Upper lobe of left lung (tissue), 4 donors: ENCODE measurements at regions not wholly inside any gene's neighbourhood (a gene's known extent, or its start where the extent isn't known, plus 50 kb on each side); places are given as distances from the start of the nearest gene placed in this dataset.

ENCODE experiments used
- EP300 ChIP-seq, 4 donors: sonication (generic); formaldehyde crosslinking; IDR thresholded peaks; one replicate each; pipeline ENCODE4 v1.5.1; 2017; ENCODE audit warnings: antibody characterized with exemption in 4 of 4, control low read depth in 2 of 4
- POLR2A ChIP-seq, 4 donors: fragments of 450-650 bp; IDR thresholded peaks; one replicate each; pipeline ENCODE4 v1.5.1; 2016 to 2017; ENCODE audit warnings: antibody characterized with exemption in 4 of 4, mild to moderate bottlenecking in 2 of 4
- POLR2AphosphoS5 ChIP-seq, 2 donors: sonication (generic); formaldehyde crosslinking; IDR thresholded peaks; one replicate each; pipeline ENCODE4 v1.5.1; 2017; ENCODE audit warnings: antibody characterized with exemption in 2 of 2
- TF ChIP-seq, protein P1 (sequence below), 6 experiments: fragments of 450-650 bp in 4 of 6; fragments of 200-600 bp in 2 of 6; sonication (generic) in 2 of 6; IDR thresholded peaks; one replicate each; pipeline ENCODE4 v1.5.1; 2016 to 2019; ENCODE audit warnings: antibody characterized with exemption in 6 of 6

DNA sequence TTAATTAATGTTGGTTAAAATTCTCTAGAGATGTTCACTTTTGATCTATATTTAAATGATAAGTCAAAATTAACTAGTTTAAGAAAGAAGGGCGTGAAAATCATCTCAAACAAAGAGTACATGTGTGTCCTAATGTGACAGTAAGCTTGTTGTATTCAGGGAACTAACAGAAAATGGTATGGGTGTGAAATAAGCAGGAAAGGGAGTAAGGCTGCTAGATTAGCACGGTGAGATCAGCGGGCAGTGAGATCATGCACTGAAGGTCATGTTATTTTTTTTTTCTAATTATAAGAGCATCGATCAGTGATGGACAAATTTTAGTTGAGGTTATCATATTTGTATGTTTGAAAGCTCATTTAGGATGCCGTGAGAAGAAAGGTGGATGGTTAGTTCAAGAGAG is 430.8 kb downstream of the DIPK2A start:
- TF ChIP-seq, protein P1, sequence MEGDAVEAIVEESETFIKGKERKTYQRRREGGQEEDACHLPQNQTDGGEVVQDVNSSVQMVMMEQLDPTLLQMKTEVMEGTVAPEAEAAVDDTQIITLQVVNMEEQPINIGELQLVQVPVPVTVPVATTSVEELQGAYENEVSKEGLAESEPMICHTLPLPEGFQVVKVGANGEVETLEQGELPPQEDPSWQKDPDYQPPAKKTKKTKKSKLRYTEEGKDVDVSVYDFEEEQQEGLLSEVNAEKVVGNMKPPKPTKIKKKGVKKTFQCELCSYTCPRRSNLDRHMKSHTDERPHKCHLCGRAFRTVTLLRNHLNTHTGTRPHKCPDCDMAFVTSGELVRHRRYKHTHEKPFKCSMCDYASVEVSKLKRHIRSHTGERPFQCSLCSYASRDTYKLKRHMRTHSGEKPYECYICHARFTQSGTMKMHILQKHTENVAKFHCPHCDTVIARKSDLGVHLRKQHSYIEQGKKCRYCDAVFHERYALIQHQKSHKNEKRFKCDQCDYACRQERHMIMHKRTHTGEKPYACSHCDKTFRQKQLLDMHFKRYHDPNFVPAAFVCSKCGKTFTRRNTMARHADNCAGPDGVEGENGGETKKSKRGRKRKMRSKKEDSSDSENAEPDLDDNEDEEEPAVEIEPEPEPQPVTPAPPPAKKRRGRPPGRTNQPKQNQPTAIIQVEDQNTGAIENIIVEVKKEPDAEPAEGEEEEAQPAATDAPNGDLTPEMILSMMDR (IDR thresholded peaks at IDR 0.05), result no peak
- no peak for TF ChIP-seq POLR2A (IDR thresholded peaks at IDR 0.05)
- TF ChIP-seq EP300 (IDR thresholded peaks at IDR 0.05), result no peak
- no peak for TF ChIP-seq POLR2AphosphoS5 (IDR thresholded peaks at IDR 0.05)
